ACC112 (cell line): ENCODE measurements at regions not wholly inside any gene's neighbourhood (a gene's known extent, or its start where the extent isn't known, plus 50 kb on each side); places are given as distances from the start of the nearest gene placed in this dataset.
A peak's percentile ranks its signal among the peaks of the same experiment; 100 is the strongest.
"Not testable (repeated sequence)": the region's sequence is repeated elsewhere in the genome, so short reads cannot be mapped to it uniquely, and the experiment has no call there.

Source experiments
- H2AFZ ChIP-seq: fragments of 200-600 bp; sonication (generic); one replicate; pipeline ENCODE4 v1.6.0; 2017; ENCODE audit warnings: antibody characterized with exemption, low read length; ENCODE audit not compliant: unreplicated experiment
- H3K27ac ChIP-seq: fragments of 200-600 bp; sonication (generic); 2 replicates; pipeline ENCODE4 v1.5.1; 2014; ENCODE audit warnings: low read depth, mild to moderate bottlenecking, antibody characterized with exemption, low read length, moderate library complexity
- H3K27me3 ChIP-seq: fragments of 200-600 bp; sonication (generic); 2 replicates; pipeline ENCODE4 v1.6.1; 2014; ENCODE audit warnings: mild to moderate bottlenecking, antibody characterized with exemption, low read length, moderate library complexity, mixed read lengths; ENCODE audit not compliant: insufficient read depth
- H3K36me3 ChIP-seq: fragments of 200-600 bp; sonication (generic); 2 replicates; pipeline ENCODE4 v1.6.1; 2016; ENCODE audit warnings: mild to moderate bottlenecking, antibody characterized with exemption, low read length, moderate library complexity, mixed read lengths; ENCODE audit not compliant: insufficient read depth
- H3K4me1 ChIP-seq: fragments of 200-600 bp; sonication (generic); one replicate; pipeline ENCODE4 v1.6.1; 2016; ENCODE audit warnings: low read length, mixed read lengths; ENCODE audit not compliant: insufficient read depth, unreplicated experiment, control insufficient read depth
- H3K4me3 ChIP-seq: fragments of 200-600 bp; sonication (generic); 2 replicates; pipeline ENCODE4 v1.5.1; 2014; ENCODE audit warnings: mild to moderate bottlenecking, low read depth, low read length
- H3K79me2 ChIP-seq: fragments of 200-600 bp; sonication (generic); one replicate; pipeline ENCODE4 v1.6.0; 2016; ENCODE audit warnings: low read length; ENCODE audit not compliant: control insufficient read depth, unreplicated experiment, insufficient read depth

GRCh38 chr4:31455612-31456011 is 735.4 kb downstream of the PCDH7 start:
- Histone ChIP-seq H3K4me1 (peaks cover 17% of the 10 kb centered on the region), H3K27ac (no peak overlapping the region), H2AFZ (no peak overlapping the region), H3K36me3 (no peaks in the 10 kb centered on the region), H3K27me3 (no peaks in the 10 kb centered on the region), H3K79me2 (no peaks in the 10 kb centered on the region), H3K4me3 (no peak overlapping the region)

GRCh38 chr4:31458813-31459212 is 738.6 kb downstream of the PCDH7 start:
- no peaks in the 10 kb centered on the region for H3K79me2 ChIP-seq

GRCh38 chr4:31461421-31461820 is 741.3 kb downstream of the PCDH7 start:
- no peak overlapping the region for H3K4me3 ChIP-seq
- no peaks in the 10 kb centered on the region for H3K79me2 ChIP-seq
- peak overlapping the region; percentile 61 for H3K27ac ChIP-seq
- no peaks in the 10 kb centered on the region for H3K27me3 ChIP-seq
- no peaks in the 10 kb centered on the region for H3K36me3 ChIP-seq
- no peak overlapping the region for H2AFZ ChIP-seq
- H3K4me1 ChIP-seq, result peaks cover 27% of the 10 kb centered on the region

More at GRCh38 chr4:31458813-31459212, 738.6 kb downstream of the PCDH7 start:
- Histone ChIP-seq H3K27ac (peak overlapping the region; percentile 60), H3K27me3 (no peaks in the 10 kb centered on the region), H2AFZ (no peak overlapping the region), H3K4me3 (no peak overlapping the region), H3K4me1 (peaks cover 27% of the 10 kb centered on the region), H3K36me3 (no peaks in the 10 kb centered on the region)

GRCh38 chr4:31467781-31468180 is 747.6 kb downstream of the PCDH7 start:
- H3K27ac ChIP-seq, result no peak overlapping the region
- no peak overlapping the region for H2AFZ ChIP-seq
- H3K79me2 ChIP-seq, result no peaks in the 10 kb centered on the region
- no peaks in the 10 kb centered on the region for H3K36me3 ChIP-seq
- peaks cover 6% of the 10 kb centered on the region for H3K4me1 ChIP-seq
- no peaks in the 10 kb centered on the region for H3K27me3 ChIP-seq
- no peak overlapping the region for H3K4me3 ChIP-seq

GRCh38 chr4:31474221-31474620 is 754.1 kb downstream of the PCDH7 start:
- Histone ChIP-seq H3K27ac (no peak overlapping the region), H3K36me3 (no peaks in the 10 kb centered on the region), H3K27me3 (no peaks in the 10 kb centered on the region), H3K4me3 (no peak overlapping the region), H3K4me1 (no peaks in the 10 kb centered on the region), H2AFZ (no peak overlapping the region), H3K79me2 (no peaks in the 10 kb centered on the region)

GRCh38 chr4:31482691-31483090 is 762.5 kb downstream of the PCDH7 start:
- Histone ChIP-seq H3K36me3 (no peaks in the 10 kb centered on the region), H3K79me2 (no peaks in the 10 kb centered on the region), H2AFZ (no peak overlapping the region), H3K27me3 (no peaks in the 10 kb centered on the region), H3K4me3 (no peak overlapping the region), H3K27ac (no peak overlapping the region), H3K4me1 (no peaks in the 10 kb centered on the region)

- H3K4me1 ChIP-seq, H3K79me2 ChIP-seq, H3K36me3 ChIP-seq, H3K4me3 ChIP-seq, H3K27me3 ChIP-seq, H3K27ac ChIP-seq, H2AFZ ChIP-seq: not testable (repeated sequence)
Measured at GRCh38 chr4:31499216-31499615, 779.0 kb downstream of the PCDH7 start.

- no peaks in the 10 kb centered on the region for H3K27me3 ChIP-seq
- H2AFZ ChIP-seq, result no peak overlapping the region
- no peak overlapping the region for H3K4me3 ChIP-seq
- H3K27ac ChIP-seq, result no peak overlapping the region
- no peaks in the 10 kb centered on the region for H3K79me2 ChIP-seq
- peaks cover 13% of the 10 kb centered on the region for H3K4me1 ChIP-seq
- H3K36me3 ChIP-seq, result no peaks in the 10 kb centered on the region
Measured at GRCh38 chr4:31516520-31516919, 796.4 kb downstream of the PCDH7 start.

- Histone ChIP-seq H3K79me2 (no peaks in the 10 kb centered on the region), H2AFZ (peak overlapping the region; percentile 10), H3K27me3 (no peaks in the 10 kb centered on the region), H3K36me3 (no peaks in the 10 kb centered on the region), H3K4me3 (no peak overlapping the region), H3K27ac (no peak overlapping the region), H3K4me1 (peaks cover 13% of the 10 kb centered on the region)
Measured at GRCh38 chr4:31518796-31519250, 798.7 kb downstream of the PCDH7 start.

GRCh38 chr4:31530555-31530954 is 810.4 kb downstream of the PCDH7 start:
- no peaks in the 10 kb centered on the region for H3K4me1 ChIP-seq
- H3K4me3 ChIP-seq, result no peak overlapping the region
- no peak overlapping the region for H2AFZ ChIP-seq
- no peak overlapping the region for H3K27ac ChIP-seq
- no peaks in the 10 kb centered on the region for H3K27me3 ChIP-seq
- no peaks in the 10 kb centered on the region for H3K79me2 ChIP-seq
- H3K36me3 ChIP-seq, result no peaks in the 10 kb centered on the region

GRCh38 chr4:31538877-31539276 is 818.7 kb downstream of the PCDH7 start:
- Histone ChIP-seq H3K4me1 (peaks cover 5% of the 10 kb centered on the region), H2AFZ (no peak overlapping the region), H3K4me3 (no peak overlapping the region), H3K27ac (no peak overlapping the region), H3K36me3 (no peaks in the 10 kb centered on the region), H3K79me2 (no peaks in the 10 kb centered on the region), H3K27me3 (no peaks in the 10 kb centered on the region)
